OCI-LY3 (cell line): ENCODE measurements at regions not wholly inside any gene's neighbourhood (a gene's known extent, or its start where the extent isn't known, plus 50 kb on each side); places are given as distances from the start of the nearest gene placed in this dataset.

ENCODE experiments used
- CTCF ChIP-seq: fragments of 200-600, 300-600 bp; sonication (generic); IDR thresholded peaks from 2 replicates; pipeline ENCODE4 v1.5.1; 2014; ENCODE audit warnings: antibody characterized with exemption, low read length, low read depth
- EZH2phosphoT487 ChIP-seq: fragments of 200-600 bp; shearing (Covaris generic); IDR thresholded peaks from 2 replicates; pipeline ENCODE4 v1.6.1; 2018; ENCODE audit warnings: antibody characterized with exemption, mixed run types, low read depth

DNA sequence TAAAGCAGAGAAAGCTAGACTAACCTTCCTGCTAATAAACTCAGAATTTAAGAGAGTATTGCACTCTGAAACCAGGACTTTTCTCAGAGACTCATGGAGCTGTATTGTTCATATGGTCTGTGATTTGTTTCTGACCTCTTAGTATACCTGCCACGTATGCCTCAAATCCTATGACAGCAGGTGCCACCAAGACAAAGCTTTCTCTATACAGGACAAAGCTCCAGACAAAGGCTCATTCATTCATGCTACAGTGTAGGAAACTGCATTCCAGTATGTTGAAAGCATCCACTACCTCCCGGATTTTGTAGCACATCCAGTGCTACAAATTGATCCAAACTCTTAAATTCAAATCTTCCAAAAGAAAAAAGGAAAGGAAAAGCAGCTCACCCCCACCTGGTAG is 178.3 kb downstream of the CHIC2 start:
- TF ChIP-seq CTCF = no peak
- no peak for TF ChIP-seq EZH2phosphoT487
